ENCODE measurements at regions not wholly inside any gene's neighbourhood (a gene's known extent, or its start where the extent isn't known, plus 50 kb on each side); places are given as distances from the start of the nearest gene placed in this dataset.

DNA sequence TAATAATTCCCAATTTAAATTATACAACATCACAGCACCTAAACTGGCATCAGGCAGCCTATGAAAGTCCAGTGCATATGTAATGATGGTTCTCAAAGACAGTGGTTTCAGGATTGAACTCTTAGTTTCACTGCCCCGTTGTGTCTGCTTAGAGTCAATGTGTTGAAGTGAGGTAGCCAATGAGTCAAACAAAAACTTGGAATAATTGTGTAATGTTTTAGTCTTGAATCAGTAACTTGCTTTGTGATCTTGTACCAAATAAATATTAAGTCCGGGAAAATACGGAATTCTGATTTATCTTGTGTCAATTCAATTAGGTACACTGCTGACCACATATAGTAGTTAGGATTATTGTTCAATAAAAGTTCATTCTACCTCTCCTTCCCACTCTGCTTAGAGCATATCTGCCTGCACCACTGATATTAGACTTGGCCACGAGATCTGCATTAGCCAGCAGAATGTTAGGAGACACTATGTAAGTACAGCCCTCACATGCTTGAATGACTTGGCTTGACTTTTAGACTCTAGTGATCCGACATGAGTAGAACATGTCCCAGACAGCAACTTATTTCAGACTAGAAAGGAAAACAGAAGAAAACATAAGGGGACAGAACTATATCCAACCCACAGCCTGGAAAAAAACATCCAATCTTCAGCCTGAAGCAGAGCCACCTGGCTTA, 441.5 kb upstream of the PTGER4 start:
- TF ChIP-seq CTCF (IDR thresholded peaks at IDR 0.05; ENCODE audit: low read length): no peak
- no peak for TF ChIP-seq EZH2phosphoT487 (IDR thresholded peaks at IDR 0.05; ENCODE audit: low read length)
- TF ChIP-seq EZH2 (optimal IDR thresholded peaks at IDR 0.05; ENCODE audit: low read depth, low read length): no peak

All from MM.1S (cell line).